ENCODE measurements at regions not wholly inside any gene's neighbourhood (a gene's known extent, or its start where the extent isn't known, plus 50 kb on each side); places are given as distances from the start of the nearest gene placed in this dataset.

DNA sequence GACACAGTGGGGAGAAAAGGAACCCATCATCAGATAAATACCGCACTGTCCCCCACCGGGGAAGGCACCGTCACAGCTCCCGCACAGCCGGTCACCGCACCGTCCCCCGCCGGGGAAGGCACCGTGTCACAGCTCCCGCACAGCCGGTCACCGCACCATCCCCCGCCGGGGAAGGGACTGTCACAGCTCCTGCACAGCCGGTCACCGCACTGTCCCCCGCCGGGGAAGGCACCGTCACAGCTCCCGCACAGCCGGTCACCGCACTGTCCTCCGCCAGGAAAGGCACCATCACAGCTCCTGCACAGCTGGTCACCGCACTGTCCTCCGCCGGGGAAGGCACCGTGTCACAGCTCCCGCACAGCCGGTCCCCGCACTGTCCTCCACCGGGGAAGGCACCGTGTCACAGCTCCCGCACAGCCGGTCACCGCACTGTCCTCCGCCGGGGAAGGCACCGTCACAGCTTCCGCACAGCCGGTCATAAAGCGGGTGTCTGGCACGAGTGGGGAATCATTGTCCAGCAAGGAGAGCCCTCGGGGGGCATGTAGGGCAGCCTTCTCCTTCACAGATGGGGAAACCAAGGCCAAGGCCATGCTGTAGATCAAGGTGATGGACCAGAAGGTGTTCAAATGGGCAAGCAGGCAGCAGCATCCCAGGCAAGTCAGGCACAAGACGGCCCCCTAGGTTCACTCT, 280.1 kb downstream of the NPHP4 start:
- no peak for DNase-seq

DNA sequence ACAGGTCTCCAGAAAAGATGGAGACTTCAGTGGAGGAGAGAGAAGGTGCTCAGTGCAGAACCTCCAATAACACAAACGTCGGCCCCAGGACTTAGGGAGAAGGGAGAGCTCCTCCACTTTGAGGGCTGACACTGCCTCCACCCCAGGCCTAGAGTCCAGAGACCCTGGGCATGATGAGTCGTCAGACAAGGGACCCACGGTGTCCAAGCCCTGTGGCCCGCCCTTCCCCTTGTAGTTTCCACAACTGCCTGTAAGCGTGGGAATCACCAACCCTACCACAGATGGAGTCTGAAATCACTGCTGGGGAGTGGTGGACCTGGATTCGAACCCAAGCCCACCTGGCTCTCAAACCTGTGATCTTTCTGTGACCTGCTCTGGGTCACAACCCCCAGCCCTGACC, 281.1 kb downstream of the NPHP4 start:
- DNase-seq = no peak

DNA sequence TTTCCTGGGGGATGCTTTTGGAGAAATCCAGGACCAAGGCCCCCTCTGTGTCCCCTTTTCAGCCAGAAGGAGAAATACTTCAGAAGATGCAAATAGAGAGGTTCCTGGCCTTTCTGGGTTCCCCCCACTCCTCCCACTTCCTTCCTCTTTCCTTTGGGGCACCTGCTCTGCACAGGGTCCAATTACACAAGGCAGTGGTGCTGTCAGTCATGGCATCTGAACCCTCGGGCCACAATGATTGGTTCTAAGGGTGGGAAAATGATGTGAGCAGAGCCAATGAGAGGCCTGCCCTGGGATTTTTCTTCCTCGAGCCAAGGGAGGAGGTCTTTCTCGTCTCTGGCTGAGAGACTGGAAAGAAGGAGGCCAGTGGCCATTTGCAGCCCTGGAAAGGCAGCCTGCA, 282.2 kb downstream of the NPHP4 start:
- no peak for DNase-seq

DNA sequence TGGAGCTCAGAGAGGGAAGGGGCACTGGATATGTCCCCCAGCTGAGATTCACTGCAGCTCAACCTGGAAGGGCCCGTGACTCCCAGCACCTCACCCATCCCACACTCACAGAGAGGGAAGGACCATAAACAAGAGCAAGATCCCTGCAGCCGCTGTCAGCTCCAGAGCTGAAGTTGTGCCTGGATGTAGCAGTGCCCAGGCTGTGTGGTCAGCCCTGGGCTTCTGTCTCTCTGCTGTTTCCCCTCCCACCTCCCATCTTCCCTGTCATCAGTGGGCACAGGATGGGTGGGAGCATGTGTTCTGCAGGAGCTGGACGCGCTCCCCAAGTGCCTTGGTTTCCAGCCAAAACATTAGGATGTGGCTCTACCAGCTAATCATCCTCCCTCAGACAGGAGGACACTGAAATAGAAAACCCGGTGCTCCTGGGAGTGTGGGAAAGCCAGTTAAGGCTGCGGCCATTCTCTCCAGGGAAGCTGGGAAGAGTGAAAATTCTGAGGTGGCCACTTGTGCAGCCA, 282.7 kb downstream of the NPHP4 start:
- no peak for DNase-seq

DNA sequence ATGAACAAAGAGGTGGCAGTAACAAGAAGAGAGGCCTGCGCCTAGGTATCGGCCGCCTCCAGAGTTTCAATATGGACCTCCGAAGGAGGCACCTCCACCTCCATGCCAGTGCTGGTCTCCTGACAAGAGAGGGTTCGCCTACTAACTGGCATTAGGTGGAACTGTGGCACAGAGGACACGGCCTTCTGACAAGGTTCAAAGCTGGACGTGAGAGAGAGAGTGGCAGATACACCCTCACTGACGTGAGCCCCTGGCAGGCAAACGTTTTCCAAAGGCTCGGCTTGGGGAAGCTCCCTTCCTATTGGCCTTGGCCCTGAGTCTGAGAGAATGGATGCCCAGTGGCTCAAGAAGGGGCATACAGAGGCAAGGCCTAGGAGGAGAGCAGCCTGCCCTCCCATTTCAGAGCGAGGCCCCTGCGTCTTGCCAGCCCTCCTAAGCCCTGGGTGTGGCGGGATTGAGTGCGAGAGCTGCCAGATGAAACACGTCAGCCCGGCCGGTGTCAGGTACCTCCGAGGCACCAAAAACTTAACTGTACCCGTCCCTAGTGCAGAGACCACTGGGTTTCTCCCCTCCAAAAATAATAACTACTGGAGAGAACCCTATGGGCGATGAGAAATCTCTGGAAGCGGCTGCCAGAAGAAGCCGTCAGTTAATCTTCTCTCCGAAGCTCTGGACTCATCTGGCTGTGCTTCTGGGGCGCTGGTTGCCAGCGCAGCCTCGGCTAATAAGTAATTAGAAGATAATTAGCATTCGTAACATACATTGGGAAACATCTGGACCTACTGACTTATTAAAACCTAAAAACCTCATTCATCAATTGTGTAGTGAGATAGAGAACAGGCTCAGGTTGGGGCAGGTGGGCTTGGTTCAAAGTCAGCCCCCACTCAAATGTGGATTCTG, 283.6 kb downstream of the NPHP4 start:
- no peak for DNase-seq

- no peak for DNase-seq
Measured at GRCh38 chr1:5707566-5708345, 284.5 kb downstream of the NPHP4 start.

DNA sequence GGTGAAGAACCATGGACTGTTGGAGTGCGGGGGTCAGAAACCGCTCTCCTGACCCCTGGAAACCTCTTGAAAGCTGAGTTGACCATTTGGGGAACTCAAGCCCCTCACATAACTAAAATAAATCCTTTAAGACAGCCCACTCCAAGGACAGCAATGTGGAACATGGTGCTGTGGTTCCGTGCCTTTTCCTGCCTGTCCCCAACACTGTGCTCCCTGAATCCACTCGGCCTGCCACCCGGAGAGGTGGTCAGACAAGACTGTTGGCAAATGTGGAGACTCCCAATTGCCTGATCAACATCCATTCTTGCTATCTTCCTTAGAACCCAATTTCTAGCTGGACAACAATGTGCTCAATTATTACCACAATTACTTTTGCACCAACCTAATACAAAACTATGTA, 286.0 kb downstream of the NPHP4 start:
- no peak for DNase-seq

DNA sequence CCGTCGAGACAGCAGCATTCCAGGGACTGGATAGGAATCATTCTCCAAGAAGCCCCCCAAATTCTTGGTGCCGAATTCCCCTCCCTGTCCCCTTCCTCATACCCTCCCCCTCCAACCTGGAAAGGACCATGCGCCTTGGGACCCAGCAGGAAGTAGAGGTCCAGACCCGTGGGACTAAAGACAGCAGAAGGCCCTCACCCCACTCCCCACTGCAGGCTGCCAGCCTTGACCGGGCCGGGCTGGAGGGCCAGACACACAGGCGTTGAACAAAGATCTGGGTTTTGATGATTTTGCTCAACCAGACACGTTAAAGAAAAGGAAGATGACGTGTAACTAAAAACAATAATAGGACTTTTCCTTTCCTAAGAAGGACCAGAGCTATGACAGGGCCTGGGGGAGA, 286.5 kb downstream of the NPHP4 start:
- no peak for DNase-seq

DNA sequence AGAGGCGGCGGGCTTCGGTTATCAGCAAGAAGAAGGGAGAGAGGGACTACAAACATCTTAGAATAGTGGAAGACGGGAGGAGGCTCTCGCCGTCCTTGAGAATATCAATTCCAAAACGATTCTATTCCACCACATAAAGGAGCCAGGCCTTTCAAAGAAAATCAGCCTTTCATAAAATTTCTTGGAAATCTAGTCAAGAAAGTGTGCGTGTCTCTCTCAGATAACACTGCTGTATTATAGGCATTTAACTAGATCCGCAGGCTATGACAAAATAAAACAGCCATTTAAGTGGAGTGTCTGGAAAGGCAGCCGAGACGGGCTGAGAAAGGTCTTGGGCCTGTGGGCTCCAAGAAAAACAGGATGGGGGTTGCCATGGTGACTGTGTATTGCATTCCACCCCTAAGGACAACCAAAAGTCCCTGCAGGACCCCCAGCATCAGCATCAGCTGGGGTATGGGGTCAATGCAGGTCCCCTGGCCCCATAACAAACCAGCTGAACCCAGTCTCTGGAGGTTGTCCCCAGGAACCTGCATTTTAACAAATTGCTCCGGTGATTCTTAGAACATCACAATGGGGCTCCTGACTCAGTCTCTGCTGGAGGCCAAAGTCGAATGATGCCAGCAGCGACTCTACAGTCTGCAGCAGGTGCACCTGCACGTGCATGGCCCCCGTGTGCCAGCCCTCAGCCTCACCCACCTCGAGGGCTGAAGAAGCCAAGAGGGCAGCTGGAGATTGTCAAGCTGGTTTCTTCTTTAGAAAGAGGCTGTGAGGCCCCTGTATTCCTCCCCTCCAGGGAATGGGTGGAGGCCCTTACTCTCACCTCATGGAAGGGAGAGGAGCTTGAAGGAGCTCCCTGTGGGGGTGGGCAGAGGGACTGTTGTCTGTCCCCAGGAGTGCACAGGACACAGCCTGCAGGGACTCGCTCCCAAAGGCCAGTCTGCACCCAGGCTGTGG, 287.4 kb downstream of the NPHP4 start:
- no peak for DNase-seq

DNA sequence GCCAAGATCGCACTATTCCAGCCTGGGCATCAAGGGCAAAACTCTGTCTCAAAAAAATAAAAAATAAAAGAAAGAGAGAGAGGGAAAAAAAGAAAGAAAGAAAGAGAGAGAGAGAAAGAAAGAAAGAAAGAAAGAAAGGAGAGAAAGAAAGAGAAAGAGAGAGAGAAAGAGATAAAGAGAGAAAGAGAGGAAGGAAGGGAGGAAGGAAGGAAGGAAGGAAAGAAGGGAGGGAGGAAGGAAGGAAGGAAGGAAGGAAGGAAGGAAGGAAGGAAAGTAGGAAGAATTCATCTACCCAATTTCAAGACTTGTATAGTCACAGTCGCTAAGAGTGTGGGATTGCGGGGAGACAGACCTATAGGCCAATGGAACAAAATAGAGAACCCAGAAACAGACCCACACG, 290.6 kb downstream of the NPHP4 start:
- DNase-seq = no peak

DNA sequence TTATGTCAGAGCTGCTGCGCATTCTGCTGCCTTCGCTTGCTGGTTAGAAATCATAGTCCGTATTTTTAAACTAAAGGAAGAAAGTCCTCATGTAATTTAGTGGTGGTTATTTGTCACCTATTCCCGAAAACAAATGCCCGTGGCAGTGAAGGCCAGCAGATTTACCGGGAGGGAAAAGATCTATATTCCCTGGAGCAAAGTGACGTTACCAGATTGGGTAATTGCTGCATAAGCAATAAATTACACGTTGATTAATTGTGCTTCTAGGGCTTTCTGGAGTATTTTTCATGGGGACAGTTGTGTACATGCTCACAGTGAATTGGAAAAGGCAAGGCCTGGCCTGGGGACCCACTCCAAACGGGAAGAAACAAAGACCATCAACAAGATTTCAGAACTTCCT, 298.7 kb downstream of the NPHP4 start:
- DNase-seq = no peak

- DNase-seq = no peak
Measured at GRCh38 chr1:5692664-5693063, 299.6 kb downstream of the NPHP4 start.

DNA sequence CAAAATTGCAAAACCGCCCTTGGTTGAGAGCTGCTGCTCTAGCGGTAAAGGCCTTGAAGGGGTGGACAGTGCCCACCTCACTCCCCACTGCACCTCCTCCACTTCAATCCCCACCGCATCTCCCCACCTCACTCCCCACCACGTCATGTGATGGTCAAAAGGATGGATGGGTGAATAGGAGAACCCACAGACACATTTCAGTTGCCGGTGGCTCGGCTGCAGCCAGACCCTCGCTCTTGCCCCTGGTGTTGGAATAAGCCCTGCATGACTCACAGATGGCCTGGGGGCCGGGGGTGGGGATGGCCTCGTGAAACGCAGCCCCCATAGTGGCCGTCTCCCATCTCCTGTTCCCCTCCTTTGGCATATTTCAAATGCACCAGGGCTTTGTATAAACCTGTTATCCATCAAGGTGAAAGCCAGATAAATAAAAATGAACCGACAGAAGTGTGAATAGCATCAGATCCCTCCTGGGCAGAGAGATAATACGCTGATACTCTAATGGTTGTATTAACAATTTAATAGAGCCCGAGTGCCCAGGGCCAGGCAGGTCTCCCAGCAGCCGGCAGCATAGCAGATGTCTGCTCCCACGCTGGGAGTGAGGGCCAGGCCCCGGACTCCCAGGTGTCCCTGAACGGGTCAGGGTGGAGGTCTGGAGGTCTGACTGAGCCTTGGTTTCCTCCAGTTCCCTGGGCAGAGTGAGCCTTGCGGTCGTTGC, 300.3 kb downstream of the NPHP4 start:
- DNase-seq = no peak

DNA sequence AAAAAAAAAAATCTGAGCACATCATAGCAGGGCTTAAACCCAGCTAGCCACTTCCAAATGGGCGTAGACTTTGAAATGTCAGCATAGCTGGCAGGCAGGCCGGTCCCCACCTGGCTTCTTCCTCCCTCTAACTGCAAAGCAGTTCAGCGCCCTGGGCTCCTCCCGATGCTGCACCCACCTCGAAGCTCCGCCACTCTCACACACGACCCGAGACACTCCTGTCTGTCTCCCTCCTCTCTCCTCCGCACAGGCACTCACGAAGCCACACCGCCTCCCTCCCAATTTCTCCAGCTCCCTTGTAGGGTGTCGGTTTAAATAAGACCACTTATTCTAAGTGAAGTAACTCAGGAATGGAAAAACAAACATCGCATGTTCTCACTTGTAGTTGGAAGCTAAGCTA, 301.3 kb downstream of the NPHP4 start:
- DNase-seq = no peak

- DNase-seq = no peak
Measured at GRCh38 chr1:5690291-5690690, 301.9 kb downstream of the NPHP4 start.

GRCh38 chr1:5688081-5689077, 303.8 kb downstream of the NPHP4 start:
- DNase-seq = no peak

GRCh38 chr1:5686925-5687706, 305.1 kb downstream of the NPHP4 start:
- DNase-seq = no peak

- no peak for DNase-seq
Measured at GRCh38 chr1:5686195-5686594, 306.0 kb downstream of the NPHP4 start.

DNA sequence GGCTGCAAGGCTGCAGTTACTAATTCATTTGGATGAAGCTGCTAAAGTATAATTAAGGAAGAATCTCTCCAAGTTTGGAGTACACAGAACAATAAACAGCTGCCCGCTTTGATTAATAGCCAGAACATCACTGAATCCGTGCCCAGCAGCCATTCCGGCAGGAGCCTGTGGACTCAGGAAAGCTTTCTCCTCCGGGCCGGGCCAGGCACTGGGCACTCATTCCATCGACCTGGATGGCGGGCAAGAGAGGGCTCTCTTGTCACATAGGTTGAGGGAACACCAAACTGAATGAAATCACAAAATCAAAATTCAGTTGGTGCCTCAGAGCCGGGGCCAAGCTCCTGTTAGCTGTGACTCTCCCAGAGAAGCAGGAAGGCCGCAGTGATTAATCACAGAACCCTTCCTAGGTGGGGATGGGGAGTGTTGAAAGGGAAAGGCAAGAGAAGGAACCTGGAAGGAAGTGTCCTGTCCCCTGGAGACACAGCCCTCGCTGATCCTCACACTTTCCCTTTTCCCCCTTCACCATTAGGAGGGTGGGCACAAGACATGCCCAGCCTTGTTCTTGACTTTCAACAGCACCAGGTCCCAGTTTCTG, 306.7 kb downstream of the NPHP4 start:
- no peak for DNase-seq

Data from AML-193 (cell line).